Stimulated activated CD8-positive, alpha-beta memory T cell treated with anti-CD3 and anti-CD28 coated beads, Interleukin-4, amount 100 ng/mL, for 4 hours (primary cell): ENCODE measurements at regions not wholly inside any gene's neighbourhood (a gene's known extent, or its start where the extent isn't known, plus 50 kb on each side); places are given as distances from the start of the nearest gene placed in this dataset.
"Not testable (repeated sequence)": the region's sequence is repeated elsewhere in the genome, so short reads cannot be mapped to it uniquely, and the experiment has no call there.

ENCODE experiments used
- DNase-seq, 2 donors: peaks; one replicate each; pipeline ENCODE4 v3.0.0-alpha.2; 2020; ENCODE audit warnings: low read depth in 2 of 2, low spot score in 1 of 2

GRCh38 chr19:28314756-28315155, 898.2 kb downstream of the UQCRFS1 start:
- DNase-seq: no peak

- no peak for DNase-seq
These were observed 898.7 kb downstream of the UQCRFS1 start for GRCh38 chr19:28314287-28314686.

GRCh38 chr19:28313633-28314032, 899.3 kb downstream of the UQCRFS1 start:
- DNase-seq: no peak

- no peak for DNase-seq
These were observed 900.7 kb downstream of the UQCRFS1 start for GRCh38 chr19:28312269-28312668.

- not testable (repeated sequence) for DNase-seq
These were observed 902.1 kb downstream of the UQCRFS1 start for GRCh38 chr19:28310829-28311228.

- no peak for DNase-seq
These were observed 903.9 kb downstream of the UQCRFS1 start for GRCh38 chr19:28309070-28309469.

GRCh38 chr19:28307963-28308362, 905.0 kb downstream of the UQCRFS1 start:
- DNase-seq: no peak

- DNase-seq: no peak
These were observed 905.5 kb downstream of the UQCRFS1 start for GRCh38 chr19:28307487-28307886.

GRCh38 chr19:28305513-28305912, 907.4 kb downstream of the UQCRFS1 start:
- DNase-seq: no peak

- DNase-seq: no peak
These were observed 909.4 kb downstream of the UQCRFS1 start for GRCh38 chr19:28303502-28303901.

GRCh38 chr19:28301961-28302360, 911.0 kb downstream of the UQCRFS1 start:
- no peak for DNase-seq

GRCh38 chr19:28301463-28301862, 911.5 kb downstream of the UQCRFS1 start:
- no peak for DNase-seq

- no peak for DNase-seq
These were observed 913.3 kb downstream of the UQCRFS1 start for GRCh38 chr19:28299649-28300048.

- no peak for DNase-seq
These were observed 915.3 kb downstream of the UQCRFS1 start for GRCh38 chr19:28297586-28298157.

- no peak for DNase-seq
These were observed 915.9 kb downstream of the UQCRFS1 start for GRCh38 chr19:28297036-28297435.

- DNase-seq: no peak
These were observed 916.4 kb downstream of the UQCRFS1 start for GRCh38 chr19:28296506-28296905.

GRCh38 chr19:28294975-28295374, 918.0 kb downstream of the UQCRFS1 start:
- DNase-seq: not testable (repeated sequence)

GRCh38 chr19:28294395-28294794, 918.6 kb downstream of the UQCRFS1 start:
- DNase-seq: no peak

GRCh38 chr19:28293685-28294084, 919.3 kb downstream of the UQCRFS1 start:
- DNase-seq: no peak

- DNase-seq: no peak
These were observed 920.0 kb downstream of the UQCRFS1 start for GRCh38 chr19:28292822-28293500.

GRCh38 chr19:28291874-28292273, 921.1 kb downstream of the UQCRFS1 start:
- no peak for DNase-seq

GRCh38 chr19:28290963-28291657, 921.8 kb downstream of the UQCRFS1 start:
- no peak for DNase-seq
